ENCODE measurements at regions not wholly inside any gene's neighbourhood (a gene's known extent, or its start where the extent isn't known, plus 50 kb on each side); places are given as distances from the start of the nearest gene placed in this dataset.

DNA sequence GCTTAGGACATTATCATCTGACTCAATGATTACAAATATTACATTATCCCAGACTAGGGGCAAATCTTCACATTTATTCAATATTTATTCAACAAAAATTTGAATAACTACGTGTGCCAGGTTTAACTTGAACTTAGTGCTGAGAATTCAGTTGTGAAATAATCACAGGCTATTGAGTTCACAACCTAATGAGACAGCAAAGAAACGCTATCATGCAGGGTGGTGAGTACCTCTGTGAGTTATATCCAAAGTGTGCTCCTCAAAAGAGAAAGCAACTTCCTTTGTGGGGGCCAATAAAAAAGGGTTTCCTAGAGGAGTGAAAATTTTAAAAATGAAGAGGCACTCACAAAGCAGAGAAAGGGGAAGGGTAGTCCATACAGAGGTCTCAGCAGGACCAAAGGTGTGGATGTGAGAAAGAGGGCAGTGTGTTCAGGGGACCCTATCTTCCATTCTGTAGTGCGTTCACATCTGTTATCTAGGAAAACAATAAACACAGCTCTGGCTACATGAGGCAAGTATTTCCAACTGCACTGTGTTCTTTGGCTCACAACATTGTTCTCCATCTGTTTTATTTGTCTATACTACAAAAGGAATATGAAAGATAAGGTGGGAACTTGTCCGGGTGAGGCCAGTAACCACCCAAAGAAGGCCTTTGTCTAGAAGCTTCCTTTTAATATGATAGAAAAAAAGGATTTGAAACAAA, 155.4 kb upstream of the MARCKS start:
- Histone ChIP-seq H3K27me3 (no peaks in the 10 kb centered on the region), H3K9ac (ENCODE audit: low read depth in 2 of 2, low read length in 2 of 2) (no peak overlapping the region), H3K9me3 (no peaks in the 10 kb centered on the region), H3K27ac (no peak overlapping the region), H3K36me3 (no peaks in the 10 kb centered on the region), H3K4me3 (no peak overlapping the region), H3K4me1 (no peaks in the 10 kb centered on the region)
- no peak for DNase-seq
- TF ChIP-seq, protein P1, sequence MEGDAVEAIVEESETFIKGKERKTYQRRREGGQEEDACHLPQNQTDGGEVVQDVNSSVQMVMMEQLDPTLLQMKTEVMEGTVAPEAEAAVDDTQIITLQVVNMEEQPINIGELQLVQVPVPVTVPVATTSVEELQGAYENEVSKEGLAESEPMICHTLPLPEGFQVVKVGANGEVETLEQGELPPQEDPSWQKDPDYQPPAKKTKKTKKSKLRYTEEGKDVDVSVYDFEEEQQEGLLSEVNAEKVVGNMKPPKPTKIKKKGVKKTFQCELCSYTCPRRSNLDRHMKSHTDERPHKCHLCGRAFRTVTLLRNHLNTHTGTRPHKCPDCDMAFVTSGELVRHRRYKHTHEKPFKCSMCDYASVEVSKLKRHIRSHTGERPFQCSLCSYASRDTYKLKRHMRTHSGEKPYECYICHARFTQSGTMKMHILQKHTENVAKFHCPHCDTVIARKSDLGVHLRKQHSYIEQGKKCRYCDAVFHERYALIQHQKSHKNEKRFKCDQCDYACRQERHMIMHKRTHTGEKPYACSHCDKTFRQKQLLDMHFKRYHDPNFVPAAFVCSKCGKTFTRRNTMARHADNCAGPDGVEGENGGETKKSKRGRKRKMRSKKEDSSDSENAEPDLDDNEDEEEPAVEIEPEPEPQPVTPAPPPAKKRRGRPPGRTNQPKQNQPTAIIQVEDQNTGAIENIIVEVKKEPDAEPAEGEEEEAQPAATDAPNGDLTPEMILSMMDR (IDR thresholded peaks at IDR 0.05) = no peak
- intact Hi-C loops (cut with DNase I) = no loop called here

DNA sequence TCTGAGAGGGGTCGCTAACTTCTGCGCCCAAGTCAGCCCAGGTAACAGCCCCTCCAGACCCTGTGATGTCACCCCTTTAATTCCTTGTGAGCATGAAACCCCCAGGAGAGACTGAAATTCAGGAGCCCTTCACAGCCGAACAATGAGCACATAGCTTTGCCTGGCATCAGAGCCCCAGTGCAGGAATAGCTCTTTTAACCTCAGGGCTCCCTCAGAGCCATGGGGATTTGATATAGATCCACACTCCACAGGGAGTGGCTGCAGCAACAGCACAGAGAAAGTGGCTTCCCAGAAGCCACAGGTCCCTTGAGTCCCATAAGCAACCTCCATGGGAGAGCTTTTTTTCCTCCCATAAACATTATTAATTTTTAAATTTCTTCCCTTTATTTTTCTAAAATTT, 150.0 kb upstream of the MARCKS start:
- Histone ChIP-seq H3K4me1 (no peaks in the 10 kb centered on the region), H3K9ac (ENCODE audit: low read depth in 2 of 2, low read length in 2 of 2) (no peak overlapping the region), H3K36me3 (no peaks in the 10 kb centered on the region), H3K9me3 (no peaks in the 10 kb centered on the region), H3K27ac (no peak overlapping the region), H3K27me3 (no peaks in the 10 kb centered on the region), H3K4me3 (no peak overlapping the region)
- TF ChIP-seq, protein P1 (IDR thresholded peaks at IDR 0.05) = no peak
- intact Hi-C loops (cut with DNase I) = no loop called here
- no peak for DNase-seq

DNA sequence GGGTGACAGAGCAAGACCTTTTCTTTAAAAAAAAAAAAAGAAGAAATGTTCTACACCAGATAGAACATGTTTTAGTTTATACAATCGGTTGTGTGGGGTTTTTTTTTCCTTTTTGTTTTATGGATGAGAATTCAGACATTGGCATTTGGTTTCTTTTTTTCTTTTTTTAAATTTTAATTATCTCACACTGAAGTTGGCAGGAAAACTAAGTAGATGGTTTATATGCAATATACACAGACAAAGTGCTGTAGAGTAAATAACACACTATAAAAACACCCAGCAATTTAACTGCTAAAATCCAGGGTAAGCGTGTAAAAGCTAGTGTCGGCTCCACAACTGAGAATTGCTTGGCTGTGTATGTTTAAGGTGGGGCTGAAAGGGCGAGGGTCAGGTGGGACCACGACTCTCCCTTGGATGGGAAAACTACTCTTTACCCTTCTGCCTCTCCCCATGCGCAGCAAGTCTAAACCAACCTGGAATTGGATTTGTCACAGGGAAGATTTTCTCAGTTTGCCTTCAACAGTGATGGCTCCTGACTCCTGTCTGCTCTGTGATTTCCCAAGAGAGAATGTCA, 147.1 kb upstream of the MARCKS start:
- peak overlapping the region; percentile 62 for H3K27ac ChIP-seq
- peak; percentile 80 for DNase-seq

DNA sequence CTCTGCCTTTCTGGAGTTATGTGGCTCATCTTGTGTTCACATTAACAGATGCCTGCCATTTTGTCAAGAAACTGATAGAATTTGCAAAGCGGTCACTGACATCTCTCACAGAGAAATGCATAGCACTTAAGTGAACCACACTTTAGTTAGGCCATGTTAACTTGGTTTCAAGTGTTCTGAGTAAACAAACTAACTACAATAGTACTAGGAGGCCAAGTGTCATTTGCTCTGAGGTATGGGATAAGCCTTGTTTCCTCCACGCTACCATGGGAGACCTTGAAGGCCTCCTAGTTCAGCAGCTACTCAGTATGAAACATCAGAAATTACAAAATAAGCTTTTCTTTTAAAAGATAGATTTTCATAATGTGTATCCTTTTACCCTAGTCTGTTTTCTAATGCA, 143.5 kb upstream of the MARCKS start:
- Histone ChIP-seq H3K4me1 (no peaks in the 10 kb centered on the region), H3K9me3 (no peaks in the 10 kb centered on the region), H3K27me3 (no peaks in the 10 kb centered on the region), H3K9ac (ENCODE audit: low read depth in 2 of 2, low read length in 2 of 2) (no peak overlapping the region), H3K27ac (no peak overlapping the region), H3K36me3 (no peaks in the 10 kb centered on the region), H3K4me3 (no peak overlapping the region)
- DNase-seq = no peak
- intact Hi-C loops (cut with DNase I) = loop anchor here (10.0 kb wide), 1 partner anchor 141 kb away; the partner anchor contains the start of gene MARCKS
- TF ChIP-seq, protein P1 (IDR thresholded peaks at IDR 0.05) = no peak

More for the DNA sequence above, 147.1 kb upstream of the MARCKS start:
- Histone ChIP-seq H3K27me3 (no peaks in the 10 kb centered on the region), H3K9ac (ENCODE audit: low read depth in 2 of 2, low read length in 2 of 2) (peak overlapping the region in 1 of 2 donors; percentile 58), H3K36me3 (no peaks in the 10 kb centered on the region), H3K9me3 (no peaks in the 10 kb centered on the region), H3K4me1 (no peaks in the 10 kb centered on the region), H3K4me3 (no peak overlapping the region)
- intact Hi-C loops (cut with DNase I) = loop anchor here (10.0 kb wide), 1 partner anchor 145 kb away; the partner anchor contains the start of gene MARCKS
- TF ChIP-seq, protein P1 (IDR thresholded peaks at IDR 0.05) = no peak

DNA sequence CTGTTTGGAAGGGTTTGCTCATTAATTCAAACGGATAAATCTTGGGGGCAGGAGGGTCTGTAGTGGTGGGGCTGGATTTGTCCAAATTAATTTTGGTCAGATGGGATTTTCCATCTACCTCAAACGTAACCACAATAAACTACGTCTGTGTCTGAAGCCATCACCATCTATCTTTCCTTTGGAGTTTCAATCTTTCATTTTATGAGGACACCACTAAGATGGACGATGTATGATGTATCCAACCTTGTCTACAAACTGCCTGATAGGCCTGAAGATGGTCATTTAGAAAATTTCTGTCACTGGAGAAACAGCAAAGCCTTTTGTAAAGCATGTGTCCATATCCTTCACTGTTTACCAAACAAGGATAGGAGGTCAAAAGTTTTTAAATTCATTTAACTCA, 138.6 kb upstream of the MARCKS start:
- H3K36me3 ChIP-seq = no peaks in the 10 kb centered on the region
- H3K27ac ChIP-seq = peak overlapping the region; percentile 47
- H3K27me3 ChIP-seq = no peaks in the 10 kb centered on the region
- no peaks in the 10 kb centered on the region for H3K4me1 ChIP-seq
- intact Hi-C loops (cut with DNase I) = loop anchor here (10.0 kb wide), 1 partner anchor 136 kb away; the partner anchor contains the start of gene MARCKS
- TF ChIP-seq, protein P1 (IDR thresholded peaks at IDR 0.05) = no peak
- H3K9ac ChIP-seq (ENCODE audit: low read depth in 2 of 2, low read length in 2 of 2) = no peak overlapping the region
- DNase-seq = no peak
- H3K4me3 ChIP-seq = no peak overlapping the region
- H3K9me3 ChIP-seq = no peaks in the 10 kb centered on the region
